T-cell (primary cell): ENCODE measurements at regions not wholly inside any gene's neighbourhood (a gene's known extent, or its start where the extent isn't known, plus 50 kb on each side); places are given as distances from the start of the nearest gene placed in this dataset.
"Not testable (repeated sequence)": the region's sequence is repeated elsewhere in the genome, so short reads cannot be mapped to it uniquely, and the experiment has no call there.

Source experiments
- ATAC-seq, 4 experiments: fragments of 200-7000 bp in 3 of 4; fragments of 150-1000 bp in 1 of 4; cut with Tn5 transposase; replicated peaks in 1 of 4; 1 replicate in 3 of 4; 2 replicates in 1 of 4; pipeline ENCODE4 v1.10.0; 2021; ENCODE audit warnings: moderate library complexity in 3 of 4, mild to moderate bottlenecking in 2 of 4, moderate number of reproducible peaks in 1 of 4
- CTCF ChIA-PET, 2 donors: fragments of 300-600 bp; sonication (Branson Sonifier 250); formaldehyde crosslinking; loops; one replicate each; lab custom pipeline; 2022; ENCODE audit warnings: antibody characterized with exemption in 2 of 2; lab: Charles Lee
- POLR2A ChIA-PET, 2 donors: fragments of 300-600 bp; sonication (Branson Sonifier 250); formaldehyde crosslinking; loops; one replicate each; lab custom pipeline; 2022; ENCODE audit warnings: antibody characterized with exemption in 2 of 2; lab: Charles Lee
- DNase-seq, 35 experiments: peaks; one replicate each; pipeline versions ENCODE4 v3.0.0 to v3.0.0-alpha.2; 2013 to 2023
- H3K27ac ChIP-seq: one replicate; pipeline ENCODE4 v1.5.1; 2013; ENCODE audit warnings: low read length
- H3K27me3 ChIP-seq, 2 experiments: replicated peaks in 1 of 2; 1 replicate in 1 of 2; 2 replicates in 1 of 2; pipeline versions ENCODE4 v1.6.1 to v1.7.0; 2013; ENCODE audit warnings: low read length in 1 of 2, mixed read lengths in 1 of 2; ENCODE audit not compliant: control insufficient read depth in 2 of 2, insufficient read depth in 2 of 2; ENCODE audit errors: extremely low read depth in 1 of 2
- H3K36me3 ChIP-seq, 2 donors: 1 replicate in 1 of 2; 2 replicates in 1 of 2; pipeline versions ENCODE4 v1.6.1 to v1.7.0; 2013; ENCODE audit warnings: low read length in 1 of 2; ENCODE audit not compliant: control insufficient read depth in 2 of 2, insufficient read depth in 1 of 2; ENCODE audit errors: extremely low read depth in 1 of 2
- H3K4me1 ChIP-seq, 2 experiments: 1 replicate in 1 of 2; 2 replicates in 1 of 2; pipeline versions ENCODE4 v1.6.1 to v1.7.0; 2013; ENCODE audit warnings: low read length in 2 of 2, mixed read lengths in 1 of 2; ENCODE audit not compliant: insufficient read depth in 2 of 2, control insufficient read depth in 1 of 2; ENCODE audit errors: extremely low read depth in 1 of 2
- H3K4me3 ChIP-seq, 2 donors: 1 replicate in 1 of 2; 2 replicates in 1 of 2; pipeline versions ENCODE4 v1.5.1 to v1.7.0; 2013; ENCODE audit warnings: mild to moderate bottlenecking in 2 of 2, low read length in 1 of 2, moderate library complexity in 1 of 2; ENCODE audit not compliant: control insufficient read depth in 1 of 2; ENCODE audit errors: extremely low read depth in 1 of 2
- H3K9me3 ChIP-seq: 2 replicates; pipeline ENCODE4 v1.7.0; 2013
- H3K27ac Mint-ChIP-seq, 2 donors: one replicate each; pipeline ENCODE4 v1.8.0; 2020 to 2021; ENCODE audit warnings: mild to moderate bottlenecking in 2 of 2, mixed read lengths in 2 of 2
- H3K27me3 Mint-ChIP-seq, 2 donors: one replicate each; pipeline ENCODE4 v1.8.0; 2021 to 2022; ENCODE audit warnings: mixed read lengths in 2 of 2
- H3K36me3 Mint-ChIP-seq: one replicate; pipeline ENCODE4 v1.8.0; 2021; ENCODE audit warnings: mixed read lengths
- H3K4me1 Mint-ChIP-seq, 3 donors: one replicate each; pipeline ENCODE4 v1.8.0; 2020 to 2022; ENCODE audit warnings: mixed read lengths in 3 of 3, mild to moderate bottlenecking in 1 of 3
- H3K4me3 Mint-ChIP-seq, 3 donors: one replicate each; pipeline ENCODE4 v1.8.0; 2020 to 2022; ENCODE audit warnings: mild to moderate bottlenecking in 3 of 3, mixed read lengths in 3 of 3, moderate library complexity in 3 of 3
- H3K9me3 Mint-ChIP-seq, 3 donors: one replicate each; pipeline ENCODE4 v1.8.0; 2020 to 2022; ENCODE audit warnings: mixed read lengths in 3 of 3
- WGBS: methylation state at CpG from one replicate; pipeline ENCODE4 v1.1.5; 2013; ENCODE audit warnings: missing lambda C conversion rate; ENCODE audit not compliant: insufficient coverage; 5-methylcytosine and 5-hydroxymethylcytosine counted together

DNA sequence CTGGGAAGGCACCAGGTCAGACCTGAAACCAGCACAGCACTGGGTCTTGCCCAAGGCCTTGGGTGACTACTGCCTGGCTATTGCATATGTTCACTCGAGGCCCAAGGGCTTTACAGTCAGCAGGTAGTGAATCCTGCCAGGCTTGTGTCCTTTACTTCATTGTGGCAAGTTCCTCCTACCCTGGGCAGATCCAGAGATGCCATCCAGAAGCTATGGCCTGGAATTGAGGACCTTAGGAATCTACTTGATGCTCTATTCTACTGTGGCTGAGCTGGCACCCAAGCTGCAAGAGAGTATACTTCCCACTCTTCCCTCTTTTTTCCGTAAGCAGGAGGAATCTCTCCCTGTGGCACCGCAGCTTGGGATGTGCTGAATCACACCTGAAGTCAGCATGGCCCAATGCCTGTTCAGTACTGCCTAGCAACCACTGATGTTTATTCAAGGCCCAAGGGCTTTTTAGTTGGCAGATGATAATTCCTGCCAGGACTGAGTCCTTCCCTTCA lies 246.7 kb upstream of the CTBP2 start:
- ATAC-seq (no peak), DNase-seq (no peak)
- 71% methylated on average over 2 of the region's 3 CpGs for WGBS
- no peaks in the 10 kb centered on the region for H3K4me1 Mint-ChIP-seq
- ChIA-PET POLR2A (no interaction called here), CTCF (no interaction called here)
- H3K27ac ChIP-seq: no peak overlapping the region
- H3K36me3 ChIP-seq: no peaks in the 10 kb centered on the region
- H3K4me3 Mint-ChIP-seq: no peak overlapping the region
- H3K9me3 ChIP-seq: no peaks in the 10 kb centered on the region
- H3K27me3 Mint-ChIP-seq: peaks cover 4 to 7% of the 10 kb centered on the region in 2 donors
- H3K9me3 Mint-ChIP-seq: peaks cover 5 to 9% (median 8%) of the 10 kb centered on the region in 3 donors
- no peaks in the 10 kb centered on the region for H3K36me3 Mint-ChIP-seq
- H3K4me3 ChIP-seq: no peak overlapping the region
- H3K27me3 ChIP-seq: peaks cover 0 to 8% of the 10 kb centered on the region in 2 experiments
- no peaks in the 10 kb centered on the region for H3K4me1 ChIP-seq
- no peak overlapping the region for H3K27ac Mint-ChIP-seq

DNA sequence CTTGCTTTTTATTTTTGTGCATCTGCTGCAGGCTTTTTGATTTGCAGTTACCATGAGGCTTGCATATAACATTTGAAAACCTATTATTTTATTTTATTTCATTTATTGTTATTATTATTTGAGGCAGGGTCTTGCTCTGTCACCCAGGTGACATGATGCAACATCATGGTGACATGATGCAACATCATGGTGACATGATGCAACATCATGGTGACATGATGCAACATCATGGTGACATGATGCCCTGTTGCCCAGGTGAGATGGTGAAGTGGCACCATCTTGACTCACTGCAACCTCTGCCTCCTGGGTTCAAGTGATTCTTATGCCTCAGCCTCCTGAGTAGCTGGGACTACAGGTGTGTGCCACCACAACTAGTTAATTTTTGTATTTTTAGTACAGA lies 244.5 kb upstream of the CTBP2 start:
- H3K27ac ChIP-seq, H3K4me1 ChIP-seq, H3K27ac Mint-ChIP-seq, CTCF ChIA-PET, H3K4me3 ChIP-seq, POLR2A ChIA-PET, DNase-seq, ATAC-seq, H3K27me3 Mint-ChIP-seq, H3K4me1 Mint-ChIP-seq, H3K36me3 Mint-ChIP-seq, H3K9me3 ChIP-seq, H3K36me3 ChIP-seq, H3K4me3 Mint-ChIP-seq: not testable (repeated sequence)
- peaks cover 5 to 14% (median 13%) of the 10 kb centered on the region in 3 donors for H3K9me3 Mint-ChIP-seq
- H3K27me3 ChIP-seq: peaks cover 0 to 11% of the 10 kb centered on the region in 2 experiments

DNA sequence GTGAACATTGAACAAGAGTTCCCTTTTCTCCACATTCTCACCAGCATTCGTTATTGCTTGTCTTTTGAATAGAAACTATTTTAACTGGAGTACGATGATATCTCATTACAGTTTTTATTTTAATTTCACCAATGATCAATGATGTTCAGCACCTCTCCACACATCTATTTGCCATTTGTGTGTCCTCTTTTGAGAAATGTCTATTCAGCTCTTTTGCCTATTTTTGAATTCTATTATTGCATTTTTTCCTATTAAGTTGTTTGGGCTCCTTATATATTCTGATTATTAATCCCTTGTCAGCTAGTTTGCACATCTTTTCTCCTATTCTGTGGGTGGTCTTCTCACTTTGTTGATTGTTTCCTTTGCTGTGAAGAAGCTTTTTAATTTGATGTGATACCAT lies 241.1 kb upstream of the CTBP2 start:
- Mint-ChIP-seq H3K27me3 (peaks cover 0 to 5% of the 10 kb centered on the region in 2 donors), H3K27ac (no peak overlapping the region), H3K4me3 (no peak overlapping the region), H3K36me3 (no peaks in the 10 kb centered on the region), H3K4me1 (no peaks in the 10 kb centered on the region), H3K9me3 (peaks cover 5 to 14% (median 11%) of the 10 kb centered on the region in 3 donors)
- ATAC-seq: no peak
- WGBS: no CpG with 5 or more reads among the region's 2 CpGs
- CTCF ChIA-PET: no interaction called here
- Histone ChIP-seq H3K27me3 (peaks cover 0 to 6% of the 10 kb centered on the region in 2 experiments), H3K4me1 (no peaks in the 10 kb centered on the region), H3K4me3 (no peak overlapping the region), H3K9me3 (no peaks in the 10 kb centered on the region), H3K36me3 (no peaks in the 10 kb centered on the region), H3K27ac (no peak overlapping the region)
- POLR2A ChIA-PET: no interaction called here
- no peak for DNase-seq

DNA sequence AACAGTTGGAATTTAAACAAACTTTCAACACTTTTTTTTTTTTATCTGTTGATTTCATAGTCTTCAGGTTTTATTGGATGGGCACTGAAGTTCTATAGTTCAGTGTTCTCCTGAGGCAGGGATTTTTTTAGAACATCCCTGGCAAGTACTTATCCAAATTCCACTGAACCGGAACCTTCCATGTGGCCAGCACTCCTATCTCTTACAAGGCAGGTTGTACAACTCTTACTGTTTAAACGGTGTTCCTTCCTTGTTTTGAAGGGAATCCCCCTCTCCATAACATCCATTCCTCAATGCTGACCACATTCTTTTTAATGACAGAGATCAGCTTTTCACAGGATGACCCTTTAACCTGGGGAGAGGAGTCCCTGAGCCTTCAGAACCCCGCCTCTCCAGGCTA lies 238.9 kb upstream of the CTBP2 start:
- Mint-ChIP-seq H3K27me3 (peaks cover 0 to 5% of the 10 kb centered on the region in 2 donors), H3K36me3 (no peaks in the 10 kb centered on the region), H3K27ac (no peak overlapping the region), H3K9me3 (peaks cover 2 to 6% (median 5%) of the 10 kb centered on the region in 3 donors), H3K4me1 (no peaks in the 10 kb centered on the region), H3K4me3 (no peak overlapping the region)
- DNase-seq: no peak
- ChIA-PET POLR2A (interaction anchor here in 1 of 2 donors (0.5 kb wide), 1 partner anchor 44 kb away, joined by 5 read pairs; no protein-coding TSS in a partner anchor), CTCF (no interaction called here)
- Histone ChIP-seq H3K9me3 (no peaks in the 10 kb centered on the region), H3K4me3 (no peak overlapping the region), H3K27ac (no peak overlapping the region), H3K27me3 (peaks cover 0 to 6% of the 10 kb centered on the region in 2 experiments), H3K4me1 (no peaks in the 10 kb centered on the region), H3K36me3 (no peaks in the 10 kb centered on the region)
- ATAC-seq: no peak
- WGBS: 40% methylated on average over 2 of the region's 3 CpGs

DNA sequence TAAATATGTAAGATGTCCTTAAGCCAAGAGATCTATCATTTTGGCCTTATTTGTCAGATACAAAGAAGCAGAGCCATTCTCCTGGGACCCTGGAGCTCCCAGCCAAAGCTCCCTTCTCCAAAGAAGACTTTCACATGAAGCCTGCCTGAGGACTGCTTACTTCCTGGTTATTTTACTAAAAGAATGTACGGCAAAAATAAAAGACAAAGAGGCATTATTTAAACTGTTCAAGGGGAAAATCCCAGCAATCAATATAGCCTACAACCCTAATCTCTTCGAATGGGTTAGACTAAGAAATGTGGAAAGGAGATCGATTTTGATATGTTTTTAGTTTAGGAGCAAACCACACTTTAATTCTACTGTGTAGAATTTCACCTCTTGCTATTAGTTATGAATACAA lies 237.9 kb upstream of the CTBP2 start:
- Histone ChIP-seq H3K27ac (no peak overlapping the region), H3K9me3 (no peaks in the 10 kb centered on the region), H3K4me3 (no peak overlapping the region), H3K27me3 (peaks cover 0 to 6% of the 10 kb centered on the region in 2 experiments), H3K36me3 (no peaks in the 10 kb centered on the region), H3K4me1 (no peaks in the 10 kb centered on the region)
- ChIA-PET POLR2A (no interaction called here), CTCF (no interaction called here)
- ATAC-seq: no peak
- Mint-ChIP-seq H3K4me1 (no peaks in the 10 kb centered on the region), H3K27me3 (peaks cover 0 to 5% of the 10 kb centered on the region in 2 donors), H3K27ac (no peak overlapping the region), H3K9me3 (peaks cover 2 to 6% (median 5%) of the 10 kb centered on the region in 3 donors), H3K36me3 (no peaks in the 10 kb centered on the region), H3K4me3 (no peak overlapping the region)
- no peak for DNase-seq
- WGBS: no CpG with 5 or more reads among the region's 3 CpGs

DNA sequence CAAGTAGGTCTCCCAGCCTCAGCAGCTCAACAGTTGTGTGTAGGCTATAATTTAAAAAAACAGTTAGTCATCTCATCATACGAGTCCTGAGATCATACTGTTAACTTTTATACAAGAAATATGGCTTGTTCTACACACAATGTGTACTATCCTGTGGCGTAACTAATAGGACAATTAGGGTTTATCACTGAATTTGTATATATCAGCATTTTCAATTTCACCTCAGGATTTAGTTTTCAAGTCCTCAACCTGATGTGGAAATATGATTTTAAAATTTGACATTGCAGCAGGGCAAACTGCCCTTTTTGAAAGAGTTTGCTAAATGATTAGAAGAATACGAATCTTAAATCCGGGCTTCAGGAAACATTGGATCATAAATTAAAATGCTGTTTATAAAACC lies 237.2 kb upstream of the CTBP2 start:
- Mint-ChIP-seq H3K27me3 (peaks cover 0 to 5% of the 10 kb centered on the region in 2 donors), H3K4me1 (no peaks in the 10 kb centered on the region), H3K36me3 (no peaks in the 10 kb centered on the region), H3K9me3 (peaks cover 2 to 6% (median 5%) of the 10 kb centered on the region in 3 donors), H3K27ac (no peak overlapping the region), H3K4me3 (no peak overlapping the region)
- DNase-seq (no peak), ATAC-seq (no peak)
- POLR2A ChIA-PET: no interaction called here
- Histone ChIP-seq H3K4me1 (no peaks in the 10 kb centered on the region), H3K27me3 (peaks cover 0 to 6% of the 10 kb centered on the region in 2 experiments), H3K4me3 (no peak overlapping the region), H3K27ac (no peak overlapping the region), H3K36me3 (no peaks in the 10 kb centered on the region), H3K9me3 (no peaks in the 10 kb centered on the region)
- CTCF ChIA-PET: no interaction called here
- WGBS: 95% methylated on average over 2 of the region's 4 CpGs

DNA sequence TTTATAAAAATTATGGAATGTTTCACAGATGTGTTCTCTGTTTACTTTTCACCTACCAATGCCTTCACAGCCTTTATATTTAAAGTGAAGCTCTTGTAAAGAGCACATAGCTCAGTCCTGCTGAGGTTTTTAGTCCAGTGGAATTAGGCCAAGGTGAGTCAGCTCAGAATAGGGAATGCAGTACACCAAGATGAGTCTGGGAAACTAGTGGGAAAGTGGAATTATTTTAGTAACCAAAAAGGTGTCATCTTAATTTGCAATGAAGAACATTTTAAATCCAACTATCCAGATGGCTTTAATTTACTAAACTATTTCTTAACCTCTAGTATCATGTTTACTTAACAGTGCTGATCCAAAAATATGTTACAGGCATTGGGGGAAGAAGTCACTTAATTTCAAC lies 236.3 kb upstream of the CTBP2 start:
- H3K4me3 ChIP-seq: no peak overlapping the region
- ATAC-seq: no peak
- Mint-ChIP-seq H3K27me3 (peaks cover 4 to 9% of the 10 kb centered on the region in 2 donors), H3K4me1 (no peaks in the 10 kb centered on the region), H3K4me3 (no peak overlapping the region), H3K36me3 (no peaks in the 10 kb centered on the region), H3K9me3 (peaks cover 3 to 6% (median 5%) of the 10 kb centered on the region in 3 donors), H3K27ac (no peak overlapping the region)
- no peak overlapping the region for H3K27ac ChIP-seq
- POLR2A ChIA-PET: no interaction called here
- CTCF ChIA-PET: no interaction called here
- no peaks in the 10 kb centered on the region for H3K9me3 ChIP-seq
- DNase-seq: no peak
- no peaks in the 10 kb centered on the region for H3K4me1 ChIP-seq
- no peaks in the 10 kb centered on the region for H3K36me3 ChIP-seq
- peaks cover 0 to 6% of the 10 kb centered on the region in 2 experiments for H3K27me3 ChIP-seq
